ENCODE measurements at regions not wholly inside any gene's neighbourhood (a gene's known extent, or its start where the extent isn't known, plus 50 kb on each side); places are given as distances from the start of the nearest gene placed in this dataset.

DNA sequence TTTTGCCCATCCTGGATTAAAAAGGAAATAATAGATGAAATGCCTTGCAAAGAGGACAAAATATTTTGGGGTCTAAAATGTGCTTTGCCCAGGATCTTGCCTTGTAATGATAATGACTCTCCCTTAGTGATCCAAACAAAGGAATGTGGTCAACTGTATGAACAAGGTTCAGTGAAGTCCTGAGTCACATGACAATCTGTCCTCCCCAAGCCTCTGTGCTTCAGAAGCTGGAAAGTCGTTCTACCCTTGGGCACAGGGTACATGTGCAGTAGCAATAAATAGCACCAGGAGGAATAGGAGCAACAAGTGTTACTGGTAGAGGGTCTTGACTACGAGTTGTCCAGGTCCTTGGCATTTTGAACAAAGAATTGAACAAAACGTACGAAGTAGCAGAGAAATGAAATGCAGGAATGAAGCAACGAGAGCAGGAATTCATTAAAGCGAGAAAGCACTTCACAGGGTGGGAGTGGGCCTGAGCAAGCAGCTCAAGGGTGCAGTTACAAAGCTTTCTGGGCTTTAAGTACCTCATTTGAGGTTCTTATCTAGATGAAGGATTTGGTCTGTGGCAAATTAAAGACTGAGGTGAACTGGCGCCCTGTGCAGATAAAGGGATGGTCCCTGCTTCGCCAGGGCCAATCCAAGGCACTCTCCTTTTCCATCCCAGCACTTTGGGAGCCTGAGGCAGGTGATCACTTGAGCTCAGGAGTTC is 65.8 kb downstream of the RESF1 start:
- TF ChIP-seq, protein P1, sequence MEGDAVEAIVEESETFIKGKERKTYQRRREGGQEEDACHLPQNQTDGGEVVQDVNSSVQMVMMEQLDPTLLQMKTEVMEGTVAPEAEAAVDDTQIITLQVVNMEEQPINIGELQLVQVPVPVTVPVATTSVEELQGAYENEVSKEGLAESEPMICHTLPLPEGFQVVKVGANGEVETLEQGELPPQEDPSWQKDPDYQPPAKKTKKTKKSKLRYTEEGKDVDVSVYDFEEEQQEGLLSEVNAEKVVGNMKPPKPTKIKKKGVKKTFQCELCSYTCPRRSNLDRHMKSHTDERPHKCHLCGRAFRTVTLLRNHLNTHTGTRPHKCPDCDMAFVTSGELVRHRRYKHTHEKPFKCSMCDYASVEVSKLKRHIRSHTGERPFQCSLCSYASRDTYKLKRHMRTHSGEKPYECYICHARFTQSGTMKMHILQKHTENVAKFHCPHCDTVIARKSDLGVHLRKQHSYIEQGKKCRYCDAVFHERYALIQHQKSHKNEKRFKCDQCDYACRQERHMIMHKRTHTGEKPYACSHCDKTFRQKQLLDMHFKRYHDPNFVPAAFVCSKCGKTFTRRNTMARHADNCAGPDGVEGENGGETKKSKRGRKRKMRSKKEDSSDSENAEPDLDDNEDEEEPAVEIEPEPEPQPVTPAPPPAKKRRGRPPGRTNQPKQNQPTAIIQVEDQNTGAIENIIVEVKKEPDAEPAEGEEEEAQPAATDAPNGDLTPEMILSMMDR (IDR thresholded peaks at IDR 0.05; ENCODE audit: poor library complexity, severe bottlenecking), result no peak
- no peak for TF ChIP-seq EZH2 (IDR thresholded peaks at IDR 0.05; ENCODE audit: borderline replicate concordance, insufficient read depth, low read length, poor library complexity, severe bottlenecking)
- TF ChIP-seq POLR2AphosphoS5 (IDR thresholded peaks at IDR 0.05), result no peak
- no peak for TF ChIP-seq TAF1 (IDR thresholded peaks at IDR 0.05; ENCODE audit: low read depth)
- no peak for TF ChIP-seq MXI1 (conservative IDR thresholded peaks at IDR 0.05; ENCODE audit: poor library complexity, severe bottlenecking)

Data from neural cell (in vitro differentiated cells).